PC-9 (cell line): ENCODE measurements at regions not wholly inside any gene's neighbourhood (a gene's known extent, or its start where the extent isn't known, plus 50 kb on each side); places are given as distances from the start of the nearest gene placed in this dataset.

Source experiments
- EZH2 ChIP-seq: fragments of 200-600 bp; sonication (generic); IDR thresholded peaks from 2 replicates; pipeline ENCODE4 v1.8.0; 2017; ENCODE audit warnings: antibody characterized with exemption, low read depth
- TF ChIP-seq, protein P1 (sequence below): fragments of 200-600 bp; sonication (generic); conservative IDR thresholded peaks from 2 replicates; pipeline ENCODE4 v1.6.1; 2017; ENCODE audit warnings: mixed run types, antibody characterized with exemption, mild to moderate bottlenecking, moderate library complexity

- TF ChIP-seq, protein P1, sequence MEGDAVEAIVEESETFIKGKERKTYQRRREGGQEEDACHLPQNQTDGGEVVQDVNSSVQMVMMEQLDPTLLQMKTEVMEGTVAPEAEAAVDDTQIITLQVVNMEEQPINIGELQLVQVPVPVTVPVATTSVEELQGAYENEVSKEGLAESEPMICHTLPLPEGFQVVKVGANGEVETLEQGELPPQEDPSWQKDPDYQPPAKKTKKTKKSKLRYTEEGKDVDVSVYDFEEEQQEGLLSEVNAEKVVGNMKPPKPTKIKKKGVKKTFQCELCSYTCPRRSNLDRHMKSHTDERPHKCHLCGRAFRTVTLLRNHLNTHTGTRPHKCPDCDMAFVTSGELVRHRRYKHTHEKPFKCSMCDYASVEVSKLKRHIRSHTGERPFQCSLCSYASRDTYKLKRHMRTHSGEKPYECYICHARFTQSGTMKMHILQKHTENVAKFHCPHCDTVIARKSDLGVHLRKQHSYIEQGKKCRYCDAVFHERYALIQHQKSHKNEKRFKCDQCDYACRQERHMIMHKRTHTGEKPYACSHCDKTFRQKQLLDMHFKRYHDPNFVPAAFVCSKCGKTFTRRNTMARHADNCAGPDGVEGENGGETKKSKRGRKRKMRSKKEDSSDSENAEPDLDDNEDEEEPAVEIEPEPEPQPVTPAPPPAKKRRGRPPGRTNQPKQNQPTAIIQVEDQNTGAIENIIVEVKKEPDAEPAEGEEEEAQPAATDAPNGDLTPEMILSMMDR: no peak
- no peak for TF ChIP-seq EZH2
These were observed 551.4 kb upstream of the ADGRL3 start for GRCh38 chr4:60648774-60649173.
